PC-9 (cell line): ENCODE measurements at regions not wholly inside any gene's neighbourhood (a gene's known extent, or its start where the extent isn't known, plus 50 kb on each side); places are given as distances from the start of the nearest gene placed in this dataset.

ENCODE experiments used
- BruUV-seq: library from RNA; stranded (reverse); fragments of 400-500 nt; replicated peaks from 2 replicates; lab custom pipeline; 2021; lab: Mats Ljungman, UMichigan
- CTCF ChIA-PET: fragments of 300-600 bp; sonication (Branson Sonifier 250); formaldehyde crosslinking; loops from one replicate; lab custom pipeline; 2022; ENCODE audit warnings: antibody characterized with exemption; lab: Charles Lee
- POLR2A ChIA-PET: fragments of 300-600 bp; sonication (Branson Sonifier 250); formaldehyde crosslinking; loops from one replicate; lab custom pipeline; 2022; ENCODE audit warnings: antibody characterized with exemption; ENCODE audit not compliant: unreplicated experiment; lab: Charles Lee
- DNase-seq, 2 experiments: peaks; one replicate each; pipeline versions ENCODE4 v3.0.0 to v3.0.0-alpha.2; 2015 to 2022; ENCODE audit warnings: mixed read lengths in 1 of 2
- H2AFZ ChIP-seq: fragments of 200-600 bp; sonication (generic); 2 replicates; pipeline ENCODE4 v1.8.1; 2017; ENCODE audit warnings: antibody characterized with exemption
- H3F3A ChIP-seq: fragments of 200-600 bp; sonication (generic); 2 replicates; pipeline ENCODE4 v1.8.1; 2017; ENCODE audit warnings: antibody characterized with exemption, mild to moderate bottlenecking, low read depth; ENCODE audit not compliant: insufficient read depth
- H3K27ac ChIP-seq: fragments of 200-600 bp; sonication (generic); 2 replicates; pipeline ENCODE4 v1.6.1; 2016; ENCODE audit warnings: mixed run types
- H3K27me3 ChIP-seq: fragments of 200-600 bp; sonication (generic); 2 replicates; pipeline ENCODE4 v1.6.1; 2016; ENCODE audit warnings: low read depth, mixed run types; ENCODE audit not compliant: insufficient read depth
- H3K36me3 ChIP-seq: fragments of 200-600 bp; sonication (generic); 2 replicates; pipeline ENCODE4 v1.6.1; 2016; ENCODE audit warnings: low read depth, mixed run types
- H3K4me1 ChIP-seq: fragments of 200-600 bp; sonication (generic); replicated peaks from 2 replicates; pipeline ENCODE4 v1.6.1; 2016; ENCODE audit warnings: mixed run types; ENCODE audit not compliant: insufficient read depth
- H3K4me2 ChIP-seq: fragments of 200-600 bp; sonication (generic); 2 replicates; pipeline ENCODE4 v1.6.1; 2017; ENCODE audit warnings: mixed run types
- H3K4me3 ChIP-seq: fragments of 200-600 bp; sonication (generic); 2 replicates; pipeline ENCODE4 v1.6.1; 2016; ENCODE audit warnings: mixed run types
- H3K79me2 ChIP-seq: fragments of 200-600 bp; sonication (generic); 2 replicates; pipeline ENCODE4 v1.6.1; 2017; ENCODE audit warnings: low read depth, mixed run types
- H3K9me2 ChIP-seq: fragments of 200-600 bp; sonication (generic); 2 replicates; pipeline ENCODE4 v1.8.1; 2017; ENCODE audit warnings: mild to moderate bottlenecking; ENCODE audit not compliant: insufficient read depth
- H3K9me3 ChIP-seq: fragments of 200-600 bp; sonication (generic); 2 replicates; pipeline ENCODE4 v1.8.1; 2016; ENCODE audit warnings: low read depth; ENCODE audit not compliant: insufficient read depth
- H4K20me1 ChIP-seq: fragments of 200-600 bp; sonication (generic); 2 replicates; pipeline ENCODE4 v1.8.1; 2017; ENCODE audit not compliant: insufficient read depth
- EZH2 ChIP-seq: fragments of 200-600 bp; sonication (generic); IDR thresholded peaks from 2 replicates; pipeline ENCODE4 v1.8.0; 2017; ENCODE audit warnings: antibody characterized with exemption, low read depth
- intact Hi-C: fragments of 100-400 bp; cut with micrococcal nuclease; formaldehyde crosslinking; loops from one replicate; pipeline ENCODE4 v1.10.0; 2022; ENCODE audit not compliant: unreplicated experiment
- TF ChIP-seq, protein P1 (sequence below): fragments of 200-600 bp; sonication (generic); conservative IDR thresholded peaks from 2 replicates; pipeline ENCODE4 v1.6.1; 2017; ENCODE audit warnings: mixed run types, antibody characterized with exemption, mild to moderate bottlenecking, moderate library complexity

DNA sequence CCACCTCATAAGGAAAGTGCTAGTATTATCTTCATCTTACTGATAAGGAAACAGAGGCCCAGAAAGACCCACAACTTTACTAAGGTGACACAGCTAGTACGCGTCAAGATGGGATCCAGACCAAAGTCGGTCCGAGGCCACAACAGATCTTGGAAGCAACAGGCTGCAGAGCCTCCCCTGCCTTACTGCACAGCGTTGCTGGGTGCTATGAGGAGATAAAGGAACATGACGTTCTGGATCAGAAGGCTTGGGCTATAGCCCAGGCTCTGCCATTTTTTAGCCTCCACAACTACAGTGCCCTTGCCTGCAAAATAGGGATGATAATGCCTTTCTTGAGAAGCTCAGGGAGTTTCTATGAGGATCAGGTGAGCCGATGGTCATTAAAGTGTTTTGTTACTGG is 144.1 kb downstream of the NMUR2 start:
- Histone ChIP-seq H3K4me3 (no peak overlapping the region), H3K9me2 (no peaks in the 10 kb centered on the region), H3K4me2 (no peak overlapping the region), H2AFZ (no peak overlapping the region), H3K27me3 (peaks cover 4% of the 10 kb centered on the region; the same call in 1 of the 2 replicates), H3K27ac (no peak overlapping the region), H3F3A (no peaks in the 10 kb centered on the region), H4K20me1 (no peaks in the 10 kb centered on the region), H3K79me2 (no peaks in the 10 kb centered on the region), H3K9me3 (no peaks in the 10 kb centered on the region), H3K4me1 (no peaks in the 10 kb centered on the region), H3K36me3 (no peaks in the 10 kb centered on the region)
- no peak for DNase-seq
- CTCF ChIA-PET, result no interaction called here
- intact Hi-C loops, result no loop called here
- POLR2A ChIA-PET, result no interaction called here
- no TSS peak for BruUV-seq
- no peak for TF ChIP-seq EZH2

DNA sequence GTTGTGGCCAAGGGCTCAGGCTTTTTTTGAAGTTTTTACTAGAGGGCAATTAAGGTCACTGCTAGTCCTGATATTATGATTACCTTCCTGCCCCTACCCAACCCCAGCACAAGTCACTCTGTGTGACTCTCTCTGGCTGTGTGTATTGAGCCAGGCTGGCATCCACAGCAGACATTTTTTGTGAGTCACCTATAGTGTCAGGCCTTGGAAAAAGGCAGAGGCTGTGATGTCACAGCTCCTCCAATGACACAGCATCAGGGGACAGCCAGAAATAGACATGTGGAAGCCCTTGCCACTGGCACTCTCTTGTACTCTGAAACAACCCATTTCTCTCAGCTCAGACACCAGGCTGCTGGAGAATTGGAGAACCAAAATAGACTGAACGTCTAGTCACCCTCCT is 145.4 kb downstream of the NMUR2 start:
- no peak for TF ChIP-seq EZH2
- TF ChIP-seq, protein P1, sequence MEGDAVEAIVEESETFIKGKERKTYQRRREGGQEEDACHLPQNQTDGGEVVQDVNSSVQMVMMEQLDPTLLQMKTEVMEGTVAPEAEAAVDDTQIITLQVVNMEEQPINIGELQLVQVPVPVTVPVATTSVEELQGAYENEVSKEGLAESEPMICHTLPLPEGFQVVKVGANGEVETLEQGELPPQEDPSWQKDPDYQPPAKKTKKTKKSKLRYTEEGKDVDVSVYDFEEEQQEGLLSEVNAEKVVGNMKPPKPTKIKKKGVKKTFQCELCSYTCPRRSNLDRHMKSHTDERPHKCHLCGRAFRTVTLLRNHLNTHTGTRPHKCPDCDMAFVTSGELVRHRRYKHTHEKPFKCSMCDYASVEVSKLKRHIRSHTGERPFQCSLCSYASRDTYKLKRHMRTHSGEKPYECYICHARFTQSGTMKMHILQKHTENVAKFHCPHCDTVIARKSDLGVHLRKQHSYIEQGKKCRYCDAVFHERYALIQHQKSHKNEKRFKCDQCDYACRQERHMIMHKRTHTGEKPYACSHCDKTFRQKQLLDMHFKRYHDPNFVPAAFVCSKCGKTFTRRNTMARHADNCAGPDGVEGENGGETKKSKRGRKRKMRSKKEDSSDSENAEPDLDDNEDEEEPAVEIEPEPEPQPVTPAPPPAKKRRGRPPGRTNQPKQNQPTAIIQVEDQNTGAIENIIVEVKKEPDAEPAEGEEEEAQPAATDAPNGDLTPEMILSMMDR, result no peak
- BruUV-seq, result no TSS peak
- H3K36me3 ChIP-seq, result no peaks in the 10 kb centered on the region
- ChIA-PET CTCF (no interaction called here), POLR2A (no interaction called here)
- DNase-seq, result no peak
- H3F3A ChIP-seq, result no peaks in the 10 kb centered on the region
- no peaks in the 10 kb centered on the region for H3K4me1 ChIP-seq
- H2AFZ ChIP-seq, result no peak overlapping the region
- intact Hi-C loops, result no loop called here
- no peak overlapping the region for H3K4me3 ChIP-seq
- no peak overlapping the region for H3K27ac ChIP-seq
- H3K9me2 ChIP-seq, result no peaks in the 10 kb centered on the region
- H3K27me3 ChIP-seq, result peaks cover 7% of the 10 kb centered on the region; the same call in 1 of the 2 replicates
- no peak overlapping the region for H3K4me2 ChIP-seq
- H3K79me2 ChIP-seq, result no peaks in the 10 kb centered on the region
- no peaks in the 10 kb centered on the region for H4K20me1 ChIP-seq
- no peaks in the 10 kb centered on the region for H3K9me3 ChIP-seq

DNA sequence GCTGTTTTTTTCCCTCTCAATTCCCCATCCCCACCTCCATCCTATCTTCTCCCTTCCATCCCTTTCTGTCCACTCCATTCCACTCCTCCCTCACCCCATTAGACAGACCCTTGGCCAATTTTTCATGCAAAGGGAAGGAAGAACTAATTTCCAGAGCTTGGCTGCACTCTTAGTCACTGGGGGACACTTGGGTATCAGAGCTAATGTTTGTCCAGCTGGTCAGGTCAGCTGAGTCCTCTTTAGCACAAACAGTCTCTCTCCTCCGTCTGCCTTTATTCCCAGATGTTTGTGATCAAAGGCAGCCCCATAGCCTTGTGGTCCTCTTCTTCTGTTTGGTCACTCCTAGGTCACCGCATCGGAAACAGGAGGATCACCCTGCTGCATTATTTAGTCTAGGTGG is 148.5 kb downstream of the NMUR2 start:
- no peak for DNase-seq
- Histone ChIP-seq H3K4me1 (no peaks in the 10 kb centered on the region), H3F3A (no peaks in the 10 kb centered on the region), H3K36me3 (no peaks in the 10 kb centered on the region), H3K4me2 (no peak overlapping the region), H3K4me3 (no peak overlapping the region), H3K9me2 (no peaks in the 10 kb centered on the region), H2AFZ (no peak overlapping the region), H3K9me3 (no peaks in the 10 kb centered on the region), H3K27ac (no peak overlapping the region), H3K27me3 (peaks cover 7% of the 10 kb centered on the region; the same call in 1 of the 2 replicates), H4K20me1 (no peaks in the 10 kb centered on the region), H3K79me2 (no peaks in the 10 kb centered on the region)
- BruUV-seq, result no TSS peak
- intact Hi-C loops, result no loop called here
- POLR2A ChIA-PET, result no interaction called here
- no peak for TF ChIP-seq EZH2
- TF ChIP-seq, protein P1, result no peak
- CTCF ChIA-PET, result no interaction called here

DNA sequence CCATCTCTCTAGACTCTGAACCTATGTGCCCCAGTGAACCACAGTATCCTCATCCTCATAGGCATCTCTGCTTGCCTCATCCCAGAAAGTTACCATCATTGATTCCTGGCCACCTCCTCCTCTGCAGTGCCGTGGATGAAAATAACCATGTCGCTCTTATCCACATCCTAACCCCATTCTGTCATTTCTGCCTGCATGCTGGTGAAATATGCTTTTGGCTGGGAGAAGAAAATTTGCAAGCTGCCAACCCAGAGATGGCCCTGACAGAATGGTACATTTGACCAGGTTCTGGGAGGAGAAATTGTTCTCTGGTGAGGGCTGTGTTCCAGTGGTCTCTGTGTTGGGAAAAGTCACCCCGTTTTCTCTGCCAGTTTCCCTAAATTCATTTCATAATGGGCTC is 149.7 kb downstream of the NMUR2 start:
- Histone ChIP-seq H3K27ac (no peak overlapping the region), H3K9me2 (no peaks in the 10 kb centered on the region), H2AFZ (no peak overlapping the region), H4K20me1 (no peaks in the 10 kb centered on the region), H3K27me3 (0 out of 2 replicates have a peak, but pooled peaks cover 4% of the 10 kb centered on the region), H3K36me3 (no peaks in the 10 kb centered on the region), H3F3A (no peaks in the 10 kb centered on the region), H3K4me3 (no peak overlapping the region), H3K79me2 (no peaks in the 10 kb centered on the region), H3K4me1 (no peaks in the 10 kb centered on the region), H3K4me2 (no peak overlapping the region), H3K9me3 (no peaks in the 10 kb centered on the region)
- no TSS peak for BruUV-seq
- no peak for TF ChIP-seq EZH2
- TF ChIP-seq, protein P1, result no peak
- intact Hi-C loops, result no loop called here
- ChIA-PET POLR2A (no interaction called here), CTCF (no interaction called here)
- no peak for DNase-seq
